ENCODE measurements at regions not wholly inside any gene's neighbourhood (a gene's known extent, or its start where the extent isn't known, plus 50 kb on each side); places are given as distances from the start of the nearest gene placed in this dataset.

- H3K9ac ChIP-seq (ENCODE audit: insufficient read depth in 1 of 2, low read depth in 2 of 2, low read length in 2 of 2) = no peak overlapping the region
- no peak overlapping the region for H3K27ac ChIP-seq (ENCODE audit: extremely low read depth, low read depth, low read length)
- no peaks in the 10 kb centered on the region for H3K27me3 ChIP-seq (ENCODE audit: control insufficient read depth in 2 of 2, insufficient read depth in 2 of 2, low read length in 2 of 2)
- no peaks in the 10 kb centered on the region for H3K9me3 ChIP-seq (replicated peaks; ENCODE audit: control insufficient read depth, insufficient read depth, low read depth, low read length)
- H2AFZ ChIP-seq (ENCODE audit: low read depth, low read length) = no peak overlapping the region
- DNase-seq (ENCODE audit: extremely low read depth in 1 of 4, low spot score in 3 of 4) = no peak
- CTCF ChIA-PET (ENCODE audit: low intra/inter-chr PET ratio) = no interaction called here
- no peak overlapping the region for H3K4me3 ChIP-seq
- ATAC-seq = no peak
- in situ Hi-C loops (cut with MboI) = no loop called here
- POLR2A ChIA-PET = no interaction called here
- BruUV-seq (replicated peaks) = no TSS peak
- H3K36me3 ChIP-seq (ENCODE audit: control insufficient read depth, insufficient read depth, low read length) = no peaks in the 10 kb centered on the region
- no peaks in the 10 kb centered on the region for H3K4me1 ChIP-seq (replicated peaks in 1 of 2; ENCODE audit: control insufficient read depth in 2 of 2, insufficient read depth in 2 of 2, low read length in 2 of 2)
- H3K9me1 ChIP-seq (ENCODE audit: control insufficient read depth, insufficient read depth, low read length) = no peaks in the 10 kb centered on the region
- H3K79me2 ChIP-seq (ENCODE audit: control insufficient read depth, insufficient read depth, low read length) = no peaks in the 10 kb centered on the region
- no peak overlapping the region for H3K4me2 ChIP-seq (ENCODE audit: insufficient read depth, low read length)
- intact Hi-C loops (cut with micrococcal nuclease) = no loop called here
- H4K20me1 ChIP-seq (replicated peaks; ENCODE audit: control insufficient read depth, insufficient read depth, low read length) = no peaks in the 10 kb centered on the region
- no peak for FAIRE-seq
- TF ChIP-seq NFXL1 (CRISPR knock-in tag; IDR thresholded peaks at IDR 0.05) = no peak
- no peak for TF ChIP-seq ZHX1 (conservative IDR thresholded peaks at IDR 0.05; ENCODE audit: low read length)
- no peak for TF ChIP-seq ZNF561 (CRISPR knock-in tag; conservative IDR thresholded peaks at IDR 0.05)
- no peak for TF ChIP-seq MCM7 (IDR thresholded peaks at IDR 0.05)
- TF ChIP-seq ZNF445 (CRISPR knock-in tag; IDR thresholded peaks at IDR 0.05; ENCODE audit: low read depth) = no peak
- TF ChIP-seq SMAD2 (IDR thresholded peaks at IDR 0.05; ENCODE audit: low read depth, low read length) = no peak
These were observed 138.9 kb downstream of the PMAIP1 start for GRCh38 chr18:60038731-60039130.

All from K562 (cell line).